AG09319 (cell line): ENCODE measurements at regions not wholly inside any gene's neighbourhood (a gene's known extent, or its start where the extent isn't known, plus 50 kb on each side); places are given as distances from the start of the nearest gene placed in this dataset.
"Not testable (repeated sequence)": the region's sequence is repeated elsewhere in the genome, so short reads cannot be mapped to it uniquely, and the experiment has no call there.

Source experiments
- DNase-seq: peaks from one replicate; pipeline ENCODE4 v3.0.0-alpha.2; 2010; ENCODE audit warnings: low read depth; ENCODE audit errors: extremely low read depth
- CTCF ChIP-seq: IDR thresholded peaks from 2 replicates; pipeline ENCODE4 v1.5.1; 2011; ENCODE audit warnings: low read depth, mild to moderate bottlenecking, inconsistent platforms, low read length, moderate library complexity

GRCh38 chr10:26355241-26355640, 82.9 kb upstream of the APBB1IP start:
- DNase-seq, result no peak
- TF ChIP-seq CTCF, result no peak

- no peak for DNase-seq
- no peak for TF ChIP-seq CTCF
Observed at GRCh38 chr10:26357203-26357602, 80.9 kb upstream of the APBB1IP start.

GRCh38 chr10:26358071-26358470, 80.1 kb upstream of the APBB1IP start:
- no peak for DNase-seq
- TF ChIP-seq CTCF, result no peak

GRCh38 chr10:26359670-26360069, 78.5 kb upstream of the APBB1IP start:
- no peak for TF ChIP-seq CTCF
- no peak for DNase-seq

GRCh38 chr10:26361351-26361750, 76.8 kb upstream of the APBB1IP start:
- no peak for DNase-seq
- no peak for TF ChIP-seq CTCF

- DNase-seq, result no peak
- TF ChIP-seq CTCF, result no peak
Observed at GRCh38 chr10:26361971-26362370, 76.2 kb upstream of the APBB1IP start.

GRCh38 chr10:26365681-26366358, 72.3 kb upstream of the APBB1IP start:
- no peak for TF ChIP-seq CTCF

GRCh38 chr10:26367035-26367434, 71.1 kb upstream of the APBB1IP start:
- DNase-seq, result not testable (repeated sequence)

More at GRCh38 chr10:26365681-26366358, 72.3 kb upstream of the APBB1IP start:
- DNase-seq, result no peak
